SK-N-SH treated with all-trans-retinoic acid at 6 μM for 48 hours (cell line): ENCODE measurements at regions not wholly inside any gene's neighbourhood (a gene's known extent, or its start where the extent isn't known, plus 50 kb on each side); places are given as distances from the start of the nearest gene placed in this dataset.

Experiments used
- ATAC-seq: fragments of 200-7000 bp; cut with Tn5 transposase; 3 replicates; pipeline ENCODE4 v1.9.1; 2020; ENCODE audit warnings: mild to moderate bottlenecking, moderate library complexity
- ARNTL ChIP-seq: fragments of 450-650 bp; formaldehyde crosslinking; IDR thresholded peaks from 2 replicates; pipeline ENCODE4 v1.5.0; 2020; ENCODE audit warnings: low read depth, mild to moderate bottlenecking, moderate library complexity, borderline replicate concordance
- BACH2 ChIP-seq: fragments of 250-450 bp; sonication (Bioruptor Pico); IDR thresholded peaks from 2 replicates; pipeline ENCODE4 v1.9.0; 2021; ENCODE audit warnings: mild to moderate bottlenecking, borderline replicate concordance
- CREB5 ChIP-seq: fragments of 250-450 bp; sonication (Bioruptor Pico); IDR thresholded peaks from 2 replicates; pipeline ENCODE4 v1.5.1; 2020; ENCODE audit warnings: low read depth, mild to moderate bottlenecking, moderate library complexity
- CSDC2 ChIP-seq: fragments of 250-450 bp; sonication (Bioruptor Pico); IDR thresholded peaks from 2 replicates; pipeline ENCODE4 v1.5.0; 2020; ENCODE audit warnings: mild to moderate bottlenecking, moderate library complexity
- CSRNP3 ChIP-seq: fragments of 250-450 bp; sonication (Bioruptor Pico); IDR thresholded peaks from 2 replicates; pipeline ENCODE4 v1.5.1; 2021; ENCODE audit warnings: mild to moderate bottlenecking, moderate library complexity
- ESRRG ChIP-seq: fragments of 250-450 bp; sonication (Bioruptor Pico); IDR thresholded peaks from 2 replicates; pipeline ENCODE4 v1.6.1; 2021; ENCODE audit warnings: mild to moderate bottlenecking
- GLIS3 ChIP-seq: fragments of 250-450 bp; sonication (Bioruptor Pico); IDR thresholded peaks from 2 replicates; pipeline ENCODE4 v1.5.0; 2020; ENCODE audit warnings: mild to moderate bottlenecking, moderate library complexity
- ISL1 ChIP-seq: fragments of 250-450 bp; sonication (Bioruptor Pico); IDR thresholded peaks from 2 replicates; pipeline ENCODE4 v2.1.2; 2022; ENCODE audit warnings: mild to moderate bottlenecking, moderate library complexity
- OSR1 ChIP-seq: fragments of 250-450 bp; sonication (Bioruptor Pico); IDR thresholded peaks from 2 replicates; pipeline ENCODE4 v1.8.0; 2022; ENCODE audit warnings: moderate library complexity, mild to moderate bottlenecking, inconsistent platforms
- PPARA ChIP-seq: fragments of 250-450 bp; sonication (Bioruptor Pico); IDR thresholded peaks from 2 replicates; pipeline ENCODE4 v1.5.0; 2020; ENCODE audit warnings: mild to moderate bottlenecking, borderline replicate concordance
- RARB ChIP-seq: fragments of 250-450 bp; sonication (Bioruptor Pico); IDR thresholded peaks from 2 replicates; pipeline ENCODE4 v1.8.0; 2021; ENCODE audit warnings: mild to moderate bottlenecking, moderate library complexity
- SNAI2 ChIP-seq: fragments of 250-450 bp; sonication (Bioruptor Pico); IDR thresholded peaks from 2 replicates; pipeline ENCODE4 v1.5.0; 2020; ENCODE audit warnings: mild to moderate bottlenecking, moderate library complexity
- TCF4 ChIP-seq: fragments of 250-450 bp; sonication (Bioruptor Pico); IDR thresholded peaks from 2 replicates; pipeline ENCODE4 v1.8.0; 2021; ENCODE audit warnings: mild to moderate bottlenecking, moderate library complexity, borderline replicate concordance
- ZC3H10 ChIP-seq: fragments of 250-450 bp; sonication (Bioruptor Pico); IDR thresholded peaks from 2 replicates; pipeline ENCODE4 v1.5.1; 2021; ENCODE audit warnings: mild to moderate bottlenecking, moderate library complexity
- ZFP3 ChIP-seq: fragments of 250-450 bp; sonication (Bioruptor Pico); IDR thresholded peaks from 2 replicates; pipeline ENCODE4 v1.5.0; 2020; ENCODE audit warnings: mild to moderate bottlenecking, moderate library complexity
- ZFP30 ChIP-seq: fragments of 450-650 bp; formaldehyde crosslinking; IDR thresholded peaks from 2 replicates; pipeline ENCODE4 v1.5.0; 2022; ENCODE audit warnings: mild to moderate bottlenecking, moderate library complexity
- ZNF565 ChIP-seq: fragments of 450-650 bp; formaldehyde crosslinking; conservative IDR thresholded peaks from 2 replicates; pipeline ENCODE4 v1.5.0; 2020; ENCODE audit warnings: low read depth, mild to moderate bottlenecking, moderate library complexity
- ZNF70 ChIP-seq: fragments of 450-650 bp; formaldehyde crosslinking; IDR thresholded peaks from 2 replicates; pipeline ENCODE4 v1.5.0; 2020; ENCODE audit warnings: mild to moderate bottlenecking, moderate library complexity
- ZNF8 ChIP-seq: fragments of 450-650 bp; formaldehyde crosslinking; IDR thresholded peaks from 2 replicates; pipeline ENCODE4 v1.5.0; 2020; ENCODE audit warnings: mild to moderate bottlenecking, moderate library complexity
- TF ChIP-seq, protein P1 (sequence below): fragments of 250-450 bp; sonication (Bioruptor Pico); IDR thresholded peaks from 2 replicates; pipeline ENCODE4 v1.8.0; 2021; ENCODE audit warnings: low read depth, mild to moderate bottlenecking, moderate library complexity, borderline replicate concordance
- TF ChIP-seq, protein P2 (sequence below): fragments of 250-450 bp; sonication (Bioruptor Pico); IDR thresholded peaks from 2 replicates; pipeline ENCODE4 v1.8.0; 2020; ENCODE audit warnings: mild to moderate bottlenecking, moderate library complexity, borderline replicate concordance

GRCh38 chr1:81548918-81549587 lies 251.7 kb upstream of the ADGRL2 start (continued):
- TF ChIP-seq, protein P1, sequence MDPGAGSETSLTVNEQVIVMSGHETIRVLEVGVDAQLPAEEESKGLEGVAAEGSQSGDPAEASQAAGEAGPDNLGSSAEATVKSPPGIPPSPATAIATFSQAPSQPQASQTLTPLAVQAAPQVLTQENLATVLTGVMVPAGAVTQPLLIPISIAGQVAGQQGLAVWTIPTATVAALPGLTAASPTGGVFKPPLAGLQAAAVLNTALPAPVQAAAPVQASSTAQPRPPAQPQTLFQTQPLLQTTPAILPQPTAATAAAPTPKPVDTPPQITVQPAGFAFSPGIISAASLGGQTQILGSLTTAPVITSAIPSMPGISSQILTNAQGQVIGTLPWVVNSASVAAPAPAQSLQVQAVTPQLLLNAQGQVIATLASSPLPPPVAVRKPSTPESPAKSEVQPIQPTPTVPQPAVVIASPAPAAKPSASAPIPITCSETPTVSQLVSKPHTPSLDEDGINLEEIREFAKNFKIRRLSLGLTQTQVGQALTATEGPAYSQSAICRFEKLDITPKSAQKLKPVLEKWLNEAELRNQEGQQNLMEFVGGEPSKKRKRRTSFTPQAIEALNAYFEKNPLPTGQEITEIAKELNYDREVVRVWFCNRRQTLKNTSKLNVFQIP (CRISPR knock-in tag), result no peak
- TF ChIP-seq ESRRG (CRISPR knock-in tag) (no peak), ZNF565 (no peak), RARB (no peak), OSR1 (CRISPR knock-in tag) (no peak), ARNTL (CRISPR knock-in tag) (no peak), BACH2 (CRISPR knock-in tag) (no peak), SNAI2 (CRISPR knock-in tag) (no peak), ZNF70 (CRISPR knock-in tag) (no peak), PPARA (no peak)

GRCh38 chr1:81547912-81548303 lies 252.8 kb upstream of the ADGRL2 start:
- TF ChIP-seq CREB5, result no peak
- TF ChIP-seq ZFP3 (CRISPR knock-in tag), result no peak
- no peak for TF ChIP-seq OSR1 (CRISPR knock-in tag)
- no peak for TF ChIP-seq ESRRG (CRISPR knock-in tag)
- no peak for TF ChIP-seq GLIS3 (CRISPR knock-in tag)
- no peak for TF ChIP-seq ISL1 (CRISPR knock-in tag)
- TF ChIP-seq BACH2 (CRISPR knock-in tag), result no peak
- TF ChIP-seq ZC3H10 (CRISPR knock-in tag), result no peak
- no peak for ATAC-seq

DNA sequence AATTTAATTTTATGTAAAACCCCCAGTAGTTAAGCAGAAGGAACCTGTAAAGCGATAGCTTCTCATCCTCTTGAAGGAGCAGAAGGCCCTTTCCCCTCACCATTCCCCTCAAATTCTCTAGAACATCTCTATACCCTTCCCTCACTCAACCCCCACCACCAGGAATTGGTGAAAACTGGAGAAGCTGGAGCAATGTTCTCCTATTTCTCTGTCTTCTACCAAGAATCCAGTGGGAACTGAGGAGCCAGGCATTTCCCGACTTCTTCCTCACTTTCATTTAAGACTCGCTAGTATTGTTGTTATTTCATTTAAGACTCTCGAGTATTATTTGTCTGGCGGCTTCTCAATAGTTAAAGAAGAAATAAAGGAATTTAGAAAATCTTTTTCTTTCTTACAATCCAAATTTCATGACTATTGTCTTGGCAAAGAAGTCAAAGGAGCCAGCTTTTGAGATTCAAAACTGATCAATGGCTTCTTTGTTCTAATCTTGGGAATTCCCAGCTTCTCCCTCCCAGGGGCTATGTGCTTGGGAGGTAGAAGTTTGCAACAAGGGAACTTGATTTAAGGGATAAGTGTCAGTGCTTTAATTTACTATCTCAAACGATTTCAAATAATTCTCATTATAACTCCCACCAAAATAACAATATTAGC lies 253.3 kb upstream of the ADGRL2 start:
- TF ChIP-seq SNAI2 (CRISPR knock-in tag) (no peak), CSRNP3 (CRISPR knock-in tag) (no peak), ZNF565 (no peak), ZNF8 (CRISPR knock-in tag) (no peak), GLIS3 (CRISPR knock-in tag) (no peak), ZC3H10 (CRISPR knock-in tag) (no peak), ZFP30 (CRISPR knock-in tag) (no peak), BACH2 (CRISPR knock-in tag) (no peak), TCF4 (CRISPR knock-in tag) (no peak), CSDC2 (no peak), ZFP3 (CRISPR knock-in tag) (no peak)
- TF ChIP-seq, protein P2, sequence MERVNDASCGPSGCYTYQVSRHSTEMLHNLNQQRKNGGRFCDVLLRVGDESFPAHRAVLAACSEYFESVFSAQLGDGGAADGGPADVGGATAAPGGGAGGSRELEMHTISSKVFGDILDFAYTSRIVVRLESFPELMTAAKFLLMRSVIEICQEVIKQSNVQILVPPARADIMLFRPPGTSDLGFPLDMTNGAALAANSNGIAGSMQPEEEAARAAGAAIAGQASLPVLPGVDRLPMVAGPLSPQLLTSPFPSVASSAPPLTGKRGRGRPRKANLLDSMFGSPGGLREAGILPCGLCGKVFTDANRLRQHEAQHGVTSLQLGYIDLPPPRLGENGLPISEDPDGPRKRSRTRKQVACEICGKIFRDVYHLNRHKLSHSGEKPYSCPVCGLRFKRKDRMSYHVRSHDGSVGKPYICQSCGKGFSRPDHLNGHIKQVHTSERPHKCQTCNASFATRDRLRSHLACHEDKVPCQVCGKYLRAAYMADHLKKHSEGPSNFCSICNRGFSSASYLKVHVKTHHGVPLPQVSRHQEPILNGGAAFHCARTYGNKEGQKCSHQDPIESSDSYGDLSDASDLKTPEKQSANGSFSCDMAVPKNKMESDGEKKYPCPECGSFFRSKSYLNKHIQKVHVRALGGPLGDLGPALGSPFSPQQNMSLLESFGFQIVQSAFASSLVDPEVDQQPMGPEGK (CRISPR knock-in tag), result no peak
- ATAC-seq, result no peak

DNA sequence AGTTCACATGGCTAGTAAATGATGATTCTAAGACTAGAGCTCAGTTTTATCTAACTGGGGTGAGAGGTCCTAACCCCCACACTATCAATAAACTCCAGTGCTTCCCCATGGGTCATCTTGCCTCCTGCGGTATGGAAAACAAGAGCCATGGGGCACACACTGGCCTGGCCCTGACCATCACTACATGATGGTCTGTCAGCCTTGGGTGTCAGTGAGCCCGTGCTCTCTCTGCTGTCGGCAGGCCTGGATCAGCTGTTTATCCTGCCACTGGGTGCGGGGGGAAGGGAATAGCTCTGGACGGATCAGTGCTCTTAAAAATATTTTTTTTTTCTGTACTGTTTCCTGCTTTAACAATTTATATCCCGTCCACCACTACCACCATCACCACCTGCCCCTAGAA lies 255.0 kb upstream of the ADGRL2 start:
- TF ChIP-seq ZNF70 (CRISPR knock-in tag) (no peak), ESRRG (CRISPR knock-in tag) (no peak), PPARA (no peak), ZC3H10 (CRISPR knock-in tag) (no peak), ZFP3 (CRISPR knock-in tag) (no peak), ZNF8 (CRISPR knock-in tag) (no peak)
- ATAC-seq, result no peak
